ENCODE measurements at regions not wholly inside any gene's neighbourhood (a gene's known extent, or its start where the extent isn't known, plus 50 kb on each side); places are given as distances from the start of the nearest gene placed in this dataset.

- Histone ChIP-seq H3K4me2 (ENCODE audit: extremely low read depth, insufficient read depth, low read length) (no peak overlapping the region), H3K9ac (ENCODE audit: insufficient read depth, low read length) (no peak overlapping the region), H3K9me3 (ENCODE audit: control insufficient read depth, insufficient read depth, low read depth, low read length) (no peaks in the 10 kb centered on the region), H3K36me3 (ENCODE audit: control insufficient read depth, insufficient read depth, low read length) (no peaks in the 10 kb centered on the region), H4K20me1 (ENCODE audit: control insufficient read depth, extremely low read depth, insufficient read depth, low read length) (no peaks in the 10 kb centered on the region), H3K4me3 (replicated peaks in 1 of 4; ENCODE audit: control extremely low read depth in 1 of 4, insufficient read depth in 1 of 4, low read depth in 3 of 4, low read length in 4 of 4) (no peak overlapping the region), H3K27ac (ENCODE audit: insufficient read depth, low read length) (no peak overlapping the region), H3K79me2 (ENCODE audit: control insufficient read depth, insufficient read depth, low read length) (no peaks in the 10 kb centered on the region), H3K27me3 (ENCODE audit: control insufficient read depth, insufficient read depth, low read length) (no peaks in the 10 kb centered on the region), H2AFZ (ENCODE audit: low read length) (no peak overlapping the region), H3K4me1 (ENCODE audit: control insufficient read depth, extremely low read depth, insufficient read depth, low read length) (no peaks in the 10 kb centered on the region)
- DNase-seq (ENCODE audit: low read depth in 2 of 2), result no peak
- TF ChIP-seq, protein P1, sequence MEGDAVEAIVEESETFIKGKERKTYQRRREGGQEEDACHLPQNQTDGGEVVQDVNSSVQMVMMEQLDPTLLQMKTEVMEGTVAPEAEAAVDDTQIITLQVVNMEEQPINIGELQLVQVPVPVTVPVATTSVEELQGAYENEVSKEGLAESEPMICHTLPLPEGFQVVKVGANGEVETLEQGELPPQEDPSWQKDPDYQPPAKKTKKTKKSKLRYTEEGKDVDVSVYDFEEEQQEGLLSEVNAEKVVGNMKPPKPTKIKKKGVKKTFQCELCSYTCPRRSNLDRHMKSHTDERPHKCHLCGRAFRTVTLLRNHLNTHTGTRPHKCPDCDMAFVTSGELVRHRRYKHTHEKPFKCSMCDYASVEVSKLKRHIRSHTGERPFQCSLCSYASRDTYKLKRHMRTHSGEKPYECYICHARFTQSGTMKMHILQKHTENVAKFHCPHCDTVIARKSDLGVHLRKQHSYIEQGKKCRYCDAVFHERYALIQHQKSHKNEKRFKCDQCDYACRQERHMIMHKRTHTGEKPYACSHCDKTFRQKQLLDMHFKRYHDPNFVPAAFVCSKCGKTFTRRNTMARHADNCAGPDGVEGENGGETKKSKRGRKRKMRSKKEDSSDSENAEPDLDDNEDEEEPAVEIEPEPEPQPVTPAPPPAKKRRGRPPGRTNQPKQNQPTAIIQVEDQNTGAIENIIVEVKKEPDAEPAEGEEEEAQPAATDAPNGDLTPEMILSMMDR (conservative IDR thresholded peaks at IDR 0.05 in 1 of 2, IDR thresholded peaks at IDR 0.05 in 1 of 2; ENCODE audit: low read depth in 1 of 2, low read length in 2 of 2), result no peak
- no peak for TF ChIP-seq EZH2 (IDR thresholded peaks at IDR 0.05; ENCODE audit: low read length, missing control alignments)
Measured at GRCh38 chr2:117523711-117524238, 290.7 kb upstream of the DDX18 start.

DNA sequence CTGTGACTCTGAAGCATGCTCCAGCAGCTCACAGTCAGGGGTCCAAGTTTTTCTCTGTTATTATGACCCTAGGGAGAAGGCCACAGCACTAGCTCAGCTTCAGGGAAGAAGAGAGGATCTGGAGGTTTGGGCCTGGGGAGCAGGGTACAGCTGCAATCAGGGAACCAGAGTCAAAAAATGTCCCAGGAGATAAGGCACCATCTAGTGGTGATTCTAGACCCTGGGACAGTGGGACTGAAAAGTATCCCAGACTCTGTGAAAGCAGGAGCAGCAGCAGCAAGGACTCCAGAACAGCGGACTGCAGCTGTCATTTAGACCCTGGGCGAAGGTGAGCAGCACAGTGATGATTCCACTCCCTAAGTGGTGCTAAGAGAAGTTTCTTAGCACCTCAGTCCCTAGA is 278.4 kb upstream of the DDX18 start:
- Histone ChIP-seq H3K4me1 (ENCODE audit: control insufficient read depth, extremely low read depth, insufficient read depth, low read length) (no peaks in the 10 kb centered on the region), H3K79me2 (ENCODE audit: control insufficient read depth, insufficient read depth, low read length) (no peaks in the 10 kb centered on the region), H3K4me3 (replicated peaks in 1 of 4; ENCODE audit: control extremely low read depth in 1 of 4, insufficient read depth in 1 of 4, low read depth in 3 of 4, low read length in 4 of 4) (no peak overlapping the region), H3K27ac (ENCODE audit: insufficient read depth, low read length) (no peak overlapping the region), H3K9me3 (ENCODE audit: control insufficient read depth, insufficient read depth, low read depth, low read length) (no peaks in the 10 kb centered on the region), H3K36me3 (ENCODE audit: control insufficient read depth, insufficient read depth, low read length) (no peaks in the 10 kb centered on the region), H2AFZ (ENCODE audit: low read length) (no peak overlapping the region), H3K4me2 (ENCODE audit: extremely low read depth, insufficient read depth, low read length) (no peak overlapping the region), H3K9ac (ENCODE audit: insufficient read depth, low read length) (no peak overlapping the region), H3K27me3 (ENCODE audit: control insufficient read depth, insufficient read depth, low read length) (no peaks in the 10 kb centered on the region), H4K20me1 (ENCODE audit: control insufficient read depth, extremely low read depth, insufficient read depth, low read length) (no peaks in the 10 kb centered on the region)
- DNase-seq (ENCODE audit: low read depth in 2 of 2), result no peak
- TF ChIP-seq, protein P1 (conservative IDR thresholded peaks at IDR 0.05 in 1 of 2, IDR thresholded peaks at IDR 0.05 in 1 of 2; ENCODE audit: low read depth in 1 of 2, low read length in 2 of 2), result no peak
- TF ChIP-seq EZH2 (IDR thresholded peaks at IDR 0.05; ENCODE audit: low read length, missing control alignments), result no peak

GRCh38 chr2:117537032-117537431 is 277.5 kb upstream of the DDX18 start:
- H3K4me3 ChIP-seq (replicated peaks in 1 of 4; ENCODE audit: control extremely low read depth in 1 of 4, insufficient read depth in 1 of 4, low read depth in 3 of 4, low read length in 4 of 4), result no peak overlapping the region
- no peaks in the 10 kb centered on the region for H3K9me3 ChIP-seq (ENCODE audit: control insufficient read depth, insufficient read depth, low read depth, low read length)
- no peaks in the 10 kb centered on the region for H3K79me2 ChIP-seq (ENCODE audit: control insufficient read depth, insufficient read depth, low read length)
- H3K36me3 ChIP-seq (ENCODE audit: control insufficient read depth, insufficient read depth, low read length), result no peaks in the 10 kb centered on the region
- no peaks in the 10 kb centered on the region for H3K27me3 ChIP-seq (ENCODE audit: control insufficient read depth, insufficient read depth, low read length)
- H3K4me1 ChIP-seq (ENCODE audit: control insufficient read depth, extremely low read depth, insufficient read depth, low read length), result no peaks in the 10 kb centered on the region
- no peaks in the 10 kb centered on the region for H4K20me1 ChIP-seq (ENCODE audit: control insufficient read depth, extremely low read depth, insufficient read depth, low read length)
- TF ChIP-seq EZH2 (IDR thresholded peaks at IDR 0.05; ENCODE audit: low read length, missing control alignments), result no peak
- TF ChIP-seq, protein P1 (conservative IDR thresholded peaks at IDR 0.05 in 1 of 2, IDR thresholded peaks at IDR 0.05 in 1 of 2; ENCODE audit: low read depth in 1 of 2, low read length in 2 of 2), result no peak
- H3K9ac ChIP-seq (ENCODE audit: insufficient read depth, low read length), result no peak overlapping the region
- no peak overlapping the region for H3K4me2 ChIP-seq (ENCODE audit: extremely low read depth, insufficient read depth, low read length)
- H3K27ac ChIP-seq (ENCODE audit: insufficient read depth, low read length), result no peak overlapping the region
- H2AFZ ChIP-seq (ENCODE audit: low read length), result no peak overlapping the region
- DNase-seq (ENCODE audit: low read depth in 2 of 2), result no peak

All from fibroblast of lung (primary cell).